Left ventricle myocardium superior (tissue), 1 donor: ENCODE measurements at regions not wholly inside any gene's neighbourhood (a gene's known extent, or its start where the extent isn't known, plus 50 kb on each side); places are given as distances from the start of the nearest gene placed in this dataset.
"Not testable (repeated sequence)": the region's sequence is repeated elsewhere in the genome, so short reads cannot be mapped to it uniquely, and the experiment has no call there.

Source experiments
- ATAC-seq: fragments of 200-7000 bp; cut with Tn5 transposase; one replicate; pipeline ENCODE4 v1.9.1; 2020; ENCODE audit warnings: mild to moderate bottlenecking, moderate library complexity
- DNase-seq: peaks from one replicate; pipeline ENCODE4 v3.0.0-alpha.2; 2020
- intact Hi-C: fragments of 100-400 bp; cut with micrococcal nuclease; formaldehyde crosslinking; loops from one replicate; pipeline ENCODE4 v1.11.0; 2022
- donor health status: DM: no; HTN: yes; CAD: no; lungs with severe emphysema.

GRCh38 chr14:22112004-22112403 lies 438.4 kb upstream of the OR4E1 start:
- intact Hi-C loops: no loop called here
- ATAC-seq: no peak
- DNase-seq: no peak

GRCh38 chr14:22107753-22108152 lies 434.1 kb upstream of the OR4E1 start:
- intact Hi-C loops: no loop called here
- ATAC-seq (no peak), DNase-seq (no peak)

- intact Hi-C loops: no loop called here
- ATAC-seq: no peak
- DNase-seq: no peak
Measured at GRCh38 chr14:22106700-22107697, 433.4 kb upstream of the OR4E1 start.

GRCh38 chr14:22105624-22106006 lies 432.0 kb upstream of the OR4E1 start:
- intact Hi-C loops: no loop called here
- DNase-seq (no peak), ATAC-seq (no peak)

- intact Hi-C loops: no loop called here
- DNase-seq (no peak), ATAC-seq (no peak)
Measured at GRCh38 chr14:22105006-22105623, 431.5 kb upstream of the OR4E1 start.

- intact Hi-C loops, ATAC-seq, DNase-seq: not testable (repeated sequence)
Measured at GRCh38 chr14:22100764-22101120, 427.1 kb upstream of the OR4E1 start.

- DNase-seq (peak; percentile 75), ATAC-seq (peak; percentile 85)
- intact Hi-C loops: no loop called here
Measured at GRCh38 chr14:22099942-22100763, 426.5 kb upstream of the OR4E1 start.

GRCh38 chr14:22098435-22098834 lies 424.8 kb upstream of the OR4E1 start:
- no peak for DNase-seq
- ATAC-seq: no peak
- intact Hi-C loops: no loop called here

GRCh38 chr14:22097586-22098292 lies 424.1 kb upstream of the OR4E1 start:
- DNase-seq (no peak), ATAC-seq (no peak)
- intact Hi-C loops: no loop called here

- intact Hi-C loops: no loop called here
- ATAC-seq (peak; percentile 75), DNase-seq (no peak)
Measured at GRCh38 chr14:22097072-22097471, 423.5 kb upstream of the OR4E1 start.

- intact Hi-C loops: no loop called here
- no peak for ATAC-seq
- no peak for DNase-seq
Measured at GRCh38 chr14:22096514-22096895, 422.9 kb upstream of the OR4E1 start.

GRCh38 chr14:22095860-22096513 lies 422.4 kb upstream of the OR4E1 start:
- intact Hi-C loops: no loop called here
- peak; percentile 76 for ATAC-seq

GRCh38 chr14:22089940-22090339 lies 416.3 kb upstream of the OR4E1 start:
- intact Hi-C loops: no loop called here
- peak; percentile 84 for ATAC-seq
- no peak for DNase-seq

More at GRCh38 chr14:22095860-22096513, 422.4 kb upstream of the OR4E1 start:
- no peak for DNase-seq

- DNase-seq (no peak), ATAC-seq (peak; percentile 73)
- intact Hi-C loops: no loop called here
Measured at GRCh38 chr14:22088614-22089342, 415.2 kb upstream of the OR4E1 start.

GRCh38 chr14:22086131-22086530 lies 412.5 kb upstream of the OR4E1 start:
- intact Hi-C loops: no loop called here
- DNase-seq: no peak
- ATAC-seq: no peak

- DNase-seq (no peak), ATAC-seq (peak; percentile 44)
- intact Hi-C loops: no loop called here
Measured at GRCh38 chr14:22084393-22085281, 411.0 kb upstream of the OR4E1 start.

- intact Hi-C loops: no loop called here
- no peak for DNase-seq
- no peak for ATAC-seq
Measured at GRCh38 chr14:22081337-22081736, 407.7 kb upstream of the OR4E1 start.
